Loucy (cell line): ENCODE measurements at regions not wholly inside any gene's neighbourhood (a gene's known extent, or its start where the extent isn't known, plus 50 kb on each side); places are given as distances from the start of the nearest gene placed in this dataset.
"Not testable (repeated sequence)": the region's sequence is repeated elsewhere in the genome, so short reads cannot be mapped to it uniquely, and the experiment has no call there.

Experiments
- H2AFZ ChIP-seq: fragments of 200-600 bp; sonication (generic); 2 replicates; pipeline ENCODE4 v1.6.0; 2016; ENCODE audit warnings: antibody characterized with exemption, mild to moderate bottlenecking, low read length, moderate library complexity
- H3F3A ChIP-seq: fragments of 200-600 bp; 2 replicates; pipeline ENCODE4 v1.6.0; 2016; ENCODE audit warnings: antibody characterized with exemption, low read depth, mild to moderate bottlenecking
- H3K27me3 ChIP-seq: fragments of 200-600 bp; sonication (generic); 2 replicates; pipeline ENCODE4 v1.6.1; 2014; ENCODE audit warnings: low read length, mild to moderate bottlenecking; ENCODE audit not compliant: insufficient read depth, poor library complexity, severe bottlenecking
- H3K36me3 ChIP-seq: fragments of 200-600 bp; sonication (generic); 2 replicates; pipeline ENCODE4 v1.6.1; 2016; ENCODE audit warnings: low read length; ENCODE audit not compliant: insufficient read depth
- H3K4me1 ChIP-seq: fragments of 200-600 bp; sonication (generic); 2 replicates; pipeline ENCODE4 v1.5.1; 2014; ENCODE audit warnings: low read length, mild to moderate bottlenecking; ENCODE audit not compliant: insufficient read depth, poor library complexity, severe bottlenecking
- H3K4me2 ChIP-seq: fragments of 200-600 bp; sonication (generic); 2 replicates; pipeline ENCODE4 v1.6.0; 2014; ENCODE audit warnings: antibody characterized with exemption, low read length, low read depth, mild to moderate bottlenecking; ENCODE audit not compliant: poor library complexity, severe bottlenecking
- H3K4me3 ChIP-seq: fragments of 200-600 bp; sonication (generic); 2 replicates; pipeline ENCODE4 v1.5.1; 2014; ENCODE audit warnings: low read length, mild to moderate bottlenecking, mixed read lengths; ENCODE audit not compliant: poor library complexity, severe bottlenecking
- H3K79me2 ChIP-seq: fragments of 200-600 bp; sonication (generic); 2 replicates; pipeline ENCODE4 v1.6.1; 2014; ENCODE audit warnings: low read length; ENCODE audit not compliant: insufficient read depth
- H3K9ac ChIP-seq: fragments of 200-600 bp; sonication (generic); 2 replicates; pipeline ENCODE4 v1.6.0; 2014; ENCODE audit warnings: mild to moderate bottlenecking, low read depth, low read length, moderate library complexity; ENCODE audit not compliant: poor library complexity, severe bottlenecking
- H3K9me2 ChIP-seq: fragments of 200-600 bp; sonication (generic); replicated peaks from 2 replicates; pipeline ENCODE4 v1.6.1; 2016; ENCODE audit warnings: low read depth, low read length, mixed read lengths
- H3K9me3 ChIP-seq: fragments of 200-600 bp; sonication (generic); 2 replicates; pipeline ENCODE4 v1.6.1; 2014; ENCODE audit warnings: mild to moderate bottlenecking, antibody characterized with exemption, low read length, low read depth; ENCODE audit not compliant: insufficient read depth
- H4K20me1 ChIP-seq: fragments of 200-600 bp; sonication (generic); 2 replicates; pipeline ENCODE4 v1.6.0; 2014; ENCODE audit warnings: antibody characterized with exemption, low read length, mild to moderate bottlenecking; ENCODE audit not compliant: insufficient read depth, poor library complexity, severe bottlenecking
- CTCF ChIP-seq: fragments of 200-600 bp; sonication (generic); conservative IDR thresholded peaks from 2 replicates; pipeline ENCODE4 v1.5.1; 2014; ENCODE audit warnings: mild to moderate bottlenecking, antibody characterized with exemption, low read length
- EZH2phosphoT487 ChIP-seq: fragments of 200-600 bp; IDR thresholded peaks from 2 replicates; pipeline ENCODE4 v1.6.1; 2018; ENCODE audit warnings: antibody characterized with exemption, mild to moderate bottlenecking, moderate library complexity, borderline replicate concordance

- Histone ChIP-seq H3K79me2 (no peaks in the 10 kb centered on the region), H3K4me3 (no peak overlapping the region), H3K9me2 (no peaks in the 10 kb centered on the region), H4K20me1 (no peaks in the 10 kb centered on the region), H3K36me3 (no peaks in the 10 kb centered on the region), H3K9me3 (no peaks in the 10 kb centered on the region), H3F3A (no peaks in the 10 kb centered on the region), H3K4me2 (no peak overlapping the region), H3K9ac (no peak overlapping the region), H3K27me3 (no peaks in the 10 kb centered on the region), H2AFZ (no peak overlapping the region), H3K4me1 (no peaks in the 10 kb centered on the region)
- TF ChIP-seq CTCF: no peak
- no peak for TF ChIP-seq EZH2phosphoT487
Observed at GRCh38 chr4:134627366-134627765, 425.8 kb upstream of the PABPC4L start.

GRCh38 chr4:134624365-134624764, 422.8 kb upstream of the PABPC4L start:
- no peaks in the 10 kb centered on the region for H3K27me3 ChIP-seq
- TF ChIP-seq EZH2phosphoT487 (no peak), CTCF (no peak)
- no peaks in the 10 kb centered on the region for H3F3A ChIP-seq
- no peak overlapping the region for H3K4me3 ChIP-seq
- no peaks in the 10 kb centered on the region for H3K9me3 ChIP-seq
- H3K79me2 ChIP-seq: no peaks in the 10 kb centered on the region
- no peaks in the 10 kb centered on the region for H3K9me2 ChIP-seq
- no peaks in the 10 kb centered on the region for H3K36me3 ChIP-seq
- H3K4me2 ChIP-seq: no peak overlapping the region
- no peak overlapping the region for H3K9ac ChIP-seq
- no peaks in the 10 kb centered on the region for H4K20me1 ChIP-seq
- no peaks in the 10 kb centered on the region for H3K4me1 ChIP-seq
- H2AFZ ChIP-seq: no peak overlapping the region

GRCh38 chr4:134622626-134623575, 421.3 kb upstream of the PABPC4L start:
- H3K9ac ChIP-seq, H3K4me1 ChIP-seq, H2AFZ ChIP-seq, H3K4me3 ChIP-seq, H3K9me2 ChIP-seq, H3K36me3 ChIP-seq, H3K27me3 ChIP-seq, H3K4me2 ChIP-seq, H4K20me1 ChIP-seq, H3K79me2 ChIP-seq, H3F3A ChIP-seq, H3K9me3 ChIP-seq: not testable (repeated sequence)

- Histone ChIP-seq H3K79me2 (no peaks in the 10 kb centered on the region), H3K9ac (no peak overlapping the region), H4K20me1 (no peaks in the 10 kb centered on the region), H3K4me3 (no peak overlapping the region), H3K9me3 (no peaks in the 10 kb centered on the region), H2AFZ (no peak overlapping the region), H3F3A (no peaks in the 10 kb centered on the region), H3K4me1 (no peaks in the 10 kb centered on the region), H3K9me2 (no peaks in the 10 kb centered on the region), H3K27me3 (no peaks in the 10 kb centered on the region), H3K36me3 (no peaks in the 10 kb centered on the region), H3K4me2 (no peak overlapping the region)
- no peak for TF ChIP-seq EZH2phosphoT487
- TF ChIP-seq CTCF: no peak
Observed at GRCh38 chr4:134622199-134622598, 420.6 kb upstream of the PABPC4L start.

- not testable (repeated sequence) for H3K4me1 ChIP-seq, H3K9me3 ChIP-seq, H3F3A ChIP-seq, H3K79me2 ChIP-seq, H3K4me3 ChIP-seq, H4K20me1 ChIP-seq, H3K36me3 ChIP-seq, H3K4me2 ChIP-seq, H3K9ac ChIP-seq, H2AFZ ChIP-seq, H3K9me2 ChIP-seq, H3K27me3 ChIP-seq
Observed at GRCh38 chr4:134621715-134622114, 420.1 kb upstream of the PABPC4L start.
